IMR-90 (cell line): ENCODE measurements at regions not wholly inside any gene's neighbourhood (a gene's known extent, or its start where the extent isn't known, plus 50 kb on each side); places are given as distances from the start of the nearest gene placed in this dataset.

ENCODE experiments used
- ATAC-seq: fragments of 200-7000 bp; cut with Tn5 transposase; 2 replicates; pipeline ENCODE4 v1.9.1; 2020; ENCODE audit warnings: low read depth, mild to moderate bottlenecking, moderate library complexity
- BruUV-seq: library from RNA; stranded (reverse); fragments of 400-500 nt; replicated peaks from 2 replicates; lab custom pipeline; 2021; lab: Mats Ljungman, UMichigan
- CTCF ChIA-PET: fragments of 300-600 bp; formaldehyde crosslinking; extraction: SDS; loops from one replicate; lab custom pipeline; 2021; ENCODE audit warnings: antibody characterized with exemption; lab: Yijun Ruan, JAX
- POLR2A ChIA-PET: fragments of 300-600 bp; sonication (Branson Sonifier 250); formaldehyde crosslinking; loops from one replicate; lab custom pipeline; 2022; ENCODE audit warnings: antibody characterized with exemption; ENCODE audit not compliant: unreplicated experiment; lab: Charles Lee
- DNase-seq: peaks from one replicate; pipeline ENCODE4 v3.0.0; 2013
- H2AFZ ChIP-seq: replicated peaks from 2 replicates; pipeline ENCODE3; 2013; ENCODE audit warnings: low read length, mild to moderate bottlenecking; ENCODE audit not compliant: poor library complexity
- H2AK5ac ChIP-seq: 2 replicates; pipeline ENCODE4 v1.6.1; 2013; ENCODE audit warnings: low read depth, low read length, inconsistent platforms
- H2AK9ac ChIP-seq: replicated peaks from 2 replicates; pipeline ENCODE3; 2013; ENCODE audit warnings: mild to moderate bottlenecking, low read depth, low read length, moderate library complexity; ENCODE audit not compliant: poor library complexity
- H2BK120ac ChIP-seq: 2 replicates; pipeline ENCODE4 v1.6.1; 2013; ENCODE audit warnings: low read depth, low read length, inconsistent platforms
- H2BK15ac ChIP-seq: 3 replicates; pipeline ENCODE4 v1.6.1; 2013; ENCODE audit warnings: low read depth, low read length, inconsistent platforms
- H2BK20ac ChIP-seq: 2 replicates; pipeline ENCODE4 v1.6.1; 2013; ENCODE audit warnings: low read depth, mild to moderate bottlenecking, inconsistent platforms, low read length, moderate library complexity
- H2BK5ac ChIP-seq: 2 replicates; pipeline ENCODE4 v1.6.1; 2013; ENCODE audit warnings: mild to moderate bottlenecking, low read depth, low read length, inconsistent platforms; ENCODE audit not compliant: poor library complexity, severe bottlenecking
- H3K14ac ChIP-seq: replicated peaks from 2 replicates; pipeline ENCODE4 v1.6.1; 2013; ENCODE audit warnings: low read depth, low read length, inconsistent platforms
- H3K18ac ChIP-seq: 2 replicates; pipeline ENCODE4 v1.6.1; 2013; ENCODE audit warnings: low read depth, low read length, control low read depth
- H3K23ac ChIP-seq: 2 replicates; pipeline ENCODE4 v1.6.1; 2013; ENCODE audit warnings: low read depth, low read length, inconsistent platforms
- H3K27ac ChIP-seq: 2 replicates; pipeline ENCODE4 v1.5.1; 2013; ENCODE audit warnings: mild to moderate bottlenecking, control low read depth, low read length; ENCODE audit not compliant: insufficient read depth
- H3K27me3 ChIP-seq: 2 replicates; pipeline ENCODE4 v1.6.1; 2013; ENCODE audit warnings: low read length; ENCODE audit not compliant: control insufficient read depth, insufficient read depth
- H3K36me3 ChIP-seq: 2 replicates; pipeline ENCODE4 v1.6.1; 2013; ENCODE audit warnings: low read length, mixed read lengths; ENCODE audit not compliant: control insufficient read depth, insufficient read depth
- H3K4ac ChIP-seq: 2 replicates; pipeline ENCODE4 v1.6.1; 2013; ENCODE audit warnings: low read depth, low read length, inconsistent platforms
- H3K4me1 ChIP-seq: 2 replicates; pipeline ENCODE4 v1.6.1; 2013; ENCODE audit warnings: low read length, mixed read lengths; ENCODE audit not compliant: control insufficient read depth, insufficient read depth
- H3K4me2 ChIP-seq: 2 replicates; pipeline ENCODE4 v1.6.1; 2013; ENCODE audit warnings: low read depth, mild to moderate bottlenecking, control low read depth, low read length, moderate library complexity
- H3K4me3 ChIP-seq: 2 replicates; pipeline ENCODE4 v1.5.1; 2013; ENCODE audit warnings: low read depth, mild to moderate bottlenecking, control low read depth, low read length, moderate library complexity; ENCODE audit not compliant: insufficient read depth
- H3K56ac ChIP-seq: 2 replicates; pipeline ENCODE4 v1.6.1; 2013; ENCODE audit warnings: low read length, inconsistent platforms; ENCODE audit not compliant: insufficient read depth; ENCODE audit errors: extremely low read depth
- H3K79me1 ChIP-seq, 2 experiments: 2 replicates each; pipeline ENCODE4 v1.6.1; 2013; ENCODE audit warnings: low read length in 2 of 2, inconsistent platforms in 1 of 2, low read depth in 1 of 2
- H3K9ac ChIP-seq: 2 replicates; pipeline ENCODE4 v1.6.1; 2013; ENCODE audit warnings: low read depth, low read length, control low read depth
- H3K9me1 ChIP-seq: 2 replicates; pipeline ENCODE4 v1.6.1; 2013; ENCODE audit warnings: low read length, inconsistent platforms; ENCODE audit not compliant: insufficient read depth
- H3K9me3 ChIP-seq: 2 replicates; pipeline ENCODE4 v1.6.1; 2013; ENCODE audit warnings: low read length; ENCODE audit not compliant: control insufficient read depth, insufficient read depth
- H4K20me1 ChIP-seq: 2 replicates; pipeline ENCODE4 v1.6.1; 2013; ENCODE audit warnings: low read length, inconsistent platforms; ENCODE audit not compliant: insufficient read depth
- H4K5ac ChIP-seq: 2 replicates; pipeline ENCODE4 v1.6.1; 2013; ENCODE audit warnings: mild to moderate bottlenecking, low read depth, low read length, control low read depth
- H4K8ac ChIP-seq, 2 experiments: 2 replicates each; pipeline ENCODE4 v1.6.1; 2013; ENCODE audit warnings: low read depth in 2 of 2, low read length in 2 of 2, control low read depth in 1 of 2, inconsistent platforms in 1 of 2
- H4K91ac ChIP-seq: 2 replicates; pipeline ENCODE4 v1.6.1; 2013; ENCODE audit warnings: low read depth, low read length, inconsistent platforms; ENCODE audit not compliant: insufficient read depth
- ELK1 ChIP-seq: fragments of 150-350 bp; IDR thresholded peaks from 2 replicates; pipeline ENCODE4 v1.6.1; 2016; ENCODE audit warnings: low read depth, mild to moderate bottlenecking, low read length, moderate library complexity, borderline replicate concordance
- FOS ChIP-seq: fragments of 150-350 bp; IDR thresholded peaks from 2 replicates; pipeline ENCODE4 v1.6.1; 2016; ENCODE audit warnings: low read depth, low read length
- MXI1 ChIP-seq: IDR thresholded peaks from 2 replicates; pipeline ENCODE4 v1.6.1; 2012; ENCODE audit warnings: low read depth, mild to moderate bottlenecking, low read length, moderate library complexity, borderline replicate concordance
- RAD21 ChIP-seq: IDR thresholded peaks from 2 replicates; pipeline ENCODE4 v1.6.1; 2012; ENCODE audit warnings: low read length, improper control_type of control experiment
- RCOR1 ChIP-seq: IDR thresholded peaks from 2 replicates; pipeline ENCODE4 v1.6.1; 2012; ENCODE audit warnings: mild to moderate bottlenecking, low read length, improper control_type of control experiment; ENCODE audit not compliant: insufficient replicate concordance
- RFX5 ChIP-seq: IDR thresholded peaks from 2 replicates; pipeline ENCODE4 v1.8.0; 2012; ENCODE audit warnings: low read depth, mild to moderate bottlenecking, low read length, moderate library complexity
- WGBS, 2 experiments: methylation state at CpG; one replicate each; pipeline versions ENCODE4 v1.1.5 to v1.1.7; 2013; ENCODE audit warnings: missing lambda C conversion rate in 2 of 2; ENCODE audit not compliant: insufficient read length in 1 of 2; ENCODE audit errors: extremely low coverage in 2 of 2; 5-methylcytosine and 5-hydroxymethylcytosine counted together
- dilution Hi-C: fragments of 300-500 bp; cut with HindIII; formaldehyde crosslinking; loops from one replicate; pipeline ENCODE4 v1.14.3; 2018; ENCODE audit warnings: low sequenced_read_pairs; ENCODE audit not compliant: unreplicated experiment
- in situ Hi-C: fragments of 300-500 bp; cut with MboI; formaldehyde crosslinking; loops from 3 replicates; pipeline ENCODE4 v1.14.3; 2019; ENCODE audit warnings: low sequenced_read_pairs, inconsistent platforms, mixed read lengths
- intact Hi-C: fragments of 100-400 bp; cut with micrococcal nuclease; formaldehyde crosslinking; loops from 2 replicates; pipeline ENCODE4 v1.10.0; 2022
- TF ChIP-seq, protein P1 (sequence below): conservative IDR thresholded peaks from 2 replicates; pipeline ENCODE4 v1.5.1; 2012; ENCODE audit warnings: mild to moderate bottlenecking, low read depth, low read length, improper control_type of control experiment

DNA sequence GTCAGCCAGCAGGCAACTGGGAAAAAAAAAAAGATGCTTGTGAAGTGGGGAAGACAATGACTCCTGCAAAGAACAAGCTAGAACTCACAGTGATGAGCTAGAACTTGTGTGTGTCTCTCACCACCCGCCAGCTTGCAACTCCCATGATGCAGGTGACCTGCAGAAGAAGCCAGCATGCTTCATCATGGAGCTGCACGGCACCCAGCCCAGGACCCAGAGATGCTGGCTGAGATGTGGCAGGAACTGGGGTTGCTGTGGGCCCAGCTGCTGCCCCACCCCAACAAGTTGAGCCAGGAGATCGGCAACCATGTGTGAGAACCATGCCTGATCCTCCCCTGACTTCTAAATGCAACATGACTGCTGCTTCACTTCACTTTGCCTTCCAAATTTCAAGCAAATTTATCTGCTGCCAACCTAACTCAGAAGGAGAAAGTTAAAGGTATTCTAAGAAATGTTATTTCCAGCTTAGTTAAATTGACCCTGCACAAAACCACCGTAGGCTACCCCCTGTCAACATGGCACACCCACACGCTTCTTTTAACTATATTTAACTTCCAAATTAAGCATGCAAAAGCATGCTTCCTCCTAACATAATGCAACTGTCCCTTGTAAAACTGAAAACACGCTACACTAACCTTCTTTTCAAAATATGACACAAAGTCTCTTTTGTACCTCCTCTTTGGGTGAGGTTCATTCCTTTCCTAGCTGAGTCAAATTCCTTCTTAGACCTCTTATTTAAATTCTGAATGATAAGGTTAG, 166.0 kb upstream of the IGSF21 start:
- CTCF ChIA-PET: no interaction called here
- in situ Hi-C loops: no loop called here
- POLR2A ChIA-PET: no interaction called here

More for the DNA sequence above, 166.0 kb upstream of the IGSF21 start:
- Histone ChIP-seq H3K9me3 (no peaks in the 10 kb centered on the region), H3K4ac (no peak overlapping the region), H3K9ac (no peak overlapping the region), H4K8ac (no peak overlapping the region), H3K4me3 (no peak overlapping the region), H4K5ac (no peak overlapping the region), H2AFZ (no peak overlapping the region), H3K79me1 (no peaks in the 10 kb centered on the region), H2BK5ac (no peak overlapping the region), H3K18ac (no peak overlapping the region), H3K23ac (no peak overlapping the region), H2AK9ac (no peak overlapping the region), H4K91ac (no peak overlapping the region), H3K4me2 (no peak overlapping the region), H3K14ac (no peak overlapping the region), H3K27ac (no peak overlapping the region), H3K27me3 (no peaks in the 10 kb centered on the region; the same call in 1 of the 2 replicates), H3K9me1 (no peaks in the 10 kb centered on the region), H2BK20ac (no peak overlapping the region), H3K56ac (no peak overlapping the region), H2AK5ac (no peak overlapping the region), H2BK15ac (no peak overlapping the region), H3K4me1 (no peaks in the 10 kb centered on the region), H3K36me3 (no peaks in the 10 kb centered on the region), H2BK120ac (no peak overlapping the region), H4K20me1 (no peaks in the 10 kb centered on the region)
- TF ChIP-seq RAD21 (no peak), MXI1 (no peak), FOS (no peak), RFX5 (no peak), ELK1 (no peak), RCOR1 (no peak)
- TF ChIP-seq, protein P1, sequence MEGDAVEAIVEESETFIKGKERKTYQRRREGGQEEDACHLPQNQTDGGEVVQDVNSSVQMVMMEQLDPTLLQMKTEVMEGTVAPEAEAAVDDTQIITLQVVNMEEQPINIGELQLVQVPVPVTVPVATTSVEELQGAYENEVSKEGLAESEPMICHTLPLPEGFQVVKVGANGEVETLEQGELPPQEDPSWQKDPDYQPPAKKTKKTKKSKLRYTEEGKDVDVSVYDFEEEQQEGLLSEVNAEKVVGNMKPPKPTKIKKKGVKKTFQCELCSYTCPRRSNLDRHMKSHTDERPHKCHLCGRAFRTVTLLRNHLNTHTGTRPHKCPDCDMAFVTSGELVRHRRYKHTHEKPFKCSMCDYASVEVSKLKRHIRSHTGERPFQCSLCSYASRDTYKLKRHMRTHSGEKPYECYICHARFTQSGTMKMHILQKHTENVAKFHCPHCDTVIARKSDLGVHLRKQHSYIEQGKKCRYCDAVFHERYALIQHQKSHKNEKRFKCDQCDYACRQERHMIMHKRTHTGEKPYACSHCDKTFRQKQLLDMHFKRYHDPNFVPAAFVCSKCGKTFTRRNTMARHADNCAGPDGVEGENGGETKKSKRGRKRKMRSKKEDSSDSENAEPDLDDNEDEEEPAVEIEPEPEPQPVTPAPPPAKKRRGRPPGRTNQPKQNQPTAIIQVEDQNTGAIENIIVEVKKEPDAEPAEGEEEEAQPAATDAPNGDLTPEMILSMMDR: no peak
- intact Hi-C loops (no loop called here), dilution Hi-C loops (no loop called here)
- DNase-seq (no peak), ATAC-seq (no peak)
- 57% methylated on average over 2 of the region's 6 CpGs; no CpG with 5 or more reads in 1 of the 2 experiments for WGBS, 2 experiments
- no TSS peak for BruUV-seq
